SKM-1 (cell line): ENCODE measurements at regions not wholly inside any gene's neighbourhood (a gene's known extent, or its start where the extent isn't known, plus 50 kb on each side); places are given as distances from the start of the nearest gene placed in this dataset.

Experiments used
- DNase-seq: peaks from one replicate; lab custom pipeline; 2025; ENCODE audit not compliant: unreplicated experiment; lab: John Stamatoyannopoulos, UW

DNA sequence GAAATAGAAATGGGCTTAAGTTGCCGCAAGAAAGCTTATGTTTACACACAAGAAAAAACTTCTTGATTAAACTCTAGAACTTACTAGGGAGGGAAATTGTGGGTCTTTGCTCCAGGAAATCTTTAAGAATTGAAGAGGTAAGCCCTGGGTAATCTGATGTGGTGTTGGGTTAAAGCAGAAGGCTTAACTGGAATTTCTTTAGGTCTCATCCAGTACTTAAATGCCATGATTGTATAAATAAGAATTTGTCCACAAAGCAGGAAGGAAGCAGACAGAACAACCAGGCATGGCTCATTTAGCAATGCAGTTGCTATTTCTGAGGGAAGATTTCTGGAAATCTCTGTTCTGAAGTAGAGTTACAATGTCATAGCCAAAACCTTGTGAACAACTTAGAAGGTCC is 360.4 kb downstream of the KLF5 start:
- DNase-seq: no peak

DNA sequence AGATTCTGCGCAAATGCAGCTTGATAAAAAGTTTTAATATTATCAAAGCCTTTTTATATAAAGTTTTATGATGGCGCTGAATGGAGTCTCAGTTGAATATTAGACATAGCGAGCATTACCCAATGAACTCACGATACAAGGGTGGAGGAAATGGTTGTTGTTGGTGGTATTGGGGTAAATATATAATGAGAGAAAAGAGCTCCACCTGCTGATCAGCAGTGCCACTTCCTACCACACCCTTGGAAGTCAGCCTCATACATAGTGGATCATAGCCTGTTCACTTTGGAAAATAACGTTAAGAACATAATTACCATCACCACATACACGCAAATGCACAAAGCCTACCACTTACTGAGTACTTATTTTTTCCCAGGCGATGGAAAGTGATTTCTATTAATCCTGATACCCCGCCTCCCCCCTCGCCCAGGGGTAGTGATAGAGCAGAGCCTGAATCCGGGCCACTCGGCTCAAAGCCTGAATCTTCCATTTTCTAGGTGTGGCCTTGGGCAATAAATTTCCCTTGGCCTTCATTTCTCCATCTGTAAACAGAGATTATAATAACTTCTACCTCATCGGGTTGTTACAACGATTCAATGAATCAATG is 358.3 kb downstream of the KLF5 start:
- no peak for DNase-seq

GRCh38 chr13:73416093-73416492 is 357.3 kb downstream of the KLF5 start:
- no peak for DNase-seq

GRCh38 chr13:73413656-73414055 is 354.9 kb downstream of the KLF5 start:
- no peak for DNase-seq

- DNase-seq: no peak
These were observed 354.1 kb downstream of the KLF5 start for GRCh38 chr13:73412933-73413332.

GRCh38 chr13:73411067-73411809 is 352.4 kb downstream of the KLF5 start:
- no peak for DNase-seq

GRCh38 chr13:73406454-73406853 is 347.6 kb downstream of the KLF5 start:
- DNase-seq: no peak

DNA sequence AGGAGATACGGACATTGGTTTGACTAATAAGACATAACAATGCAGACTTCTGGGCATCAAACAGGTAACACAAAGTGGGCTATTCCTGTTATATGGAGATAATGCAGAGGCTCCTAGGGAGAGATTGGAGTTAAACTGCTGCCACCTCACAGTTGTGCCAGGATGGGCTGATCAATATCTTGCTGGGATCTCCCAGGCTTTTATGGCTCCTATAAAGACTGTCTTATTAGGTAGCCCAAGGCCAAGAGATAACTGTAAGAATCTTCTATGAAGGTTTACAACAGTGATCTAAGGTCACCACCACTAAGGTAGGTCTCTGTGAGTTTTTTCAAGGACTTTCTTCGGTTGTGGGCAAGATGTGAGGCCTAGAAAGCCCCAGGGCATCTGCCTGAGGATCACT is 345.8 kb downstream of the KLF5 start:
- DNase-seq: no peak

DNA sequence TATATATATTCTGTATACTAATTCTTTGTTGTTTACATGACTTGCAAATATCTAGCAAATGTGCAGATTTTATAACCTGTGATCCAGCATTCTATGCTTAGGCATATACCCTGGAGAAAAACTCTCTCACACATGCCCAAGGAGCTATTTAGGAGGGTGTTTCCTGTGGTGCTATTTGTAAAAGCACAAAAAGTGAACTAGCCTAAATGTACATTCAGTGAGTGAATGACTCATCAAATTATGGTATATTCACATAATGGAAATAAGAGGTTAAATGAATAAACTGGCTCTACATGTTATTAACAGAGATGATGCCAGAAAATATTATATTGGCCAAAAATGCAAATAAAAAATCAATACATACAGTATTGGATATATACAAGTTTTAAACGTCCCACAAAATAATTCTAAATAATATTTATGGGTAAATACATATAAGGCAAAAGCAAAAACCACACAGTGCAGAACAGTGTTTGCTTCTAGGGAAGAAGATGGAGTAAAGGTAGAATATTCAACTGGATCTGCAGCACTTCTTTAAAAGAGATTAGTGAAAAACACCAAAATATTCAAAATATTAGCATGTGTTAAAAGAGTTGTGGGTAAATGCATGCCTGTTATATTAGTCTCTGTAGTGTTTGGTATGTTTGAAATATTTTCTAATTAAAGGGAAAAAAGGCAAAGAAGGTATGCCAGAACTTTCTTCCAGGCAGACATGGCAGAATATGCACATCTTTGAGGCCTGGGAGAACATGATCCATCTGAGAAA is 344.7 kb downstream of the KLF5 start:
- no peak for DNase-seq

GRCh38 chr13:73401769-73402168 is 343.0 kb downstream of the KLF5 start:
- DNase-seq: no peak

DNA sequence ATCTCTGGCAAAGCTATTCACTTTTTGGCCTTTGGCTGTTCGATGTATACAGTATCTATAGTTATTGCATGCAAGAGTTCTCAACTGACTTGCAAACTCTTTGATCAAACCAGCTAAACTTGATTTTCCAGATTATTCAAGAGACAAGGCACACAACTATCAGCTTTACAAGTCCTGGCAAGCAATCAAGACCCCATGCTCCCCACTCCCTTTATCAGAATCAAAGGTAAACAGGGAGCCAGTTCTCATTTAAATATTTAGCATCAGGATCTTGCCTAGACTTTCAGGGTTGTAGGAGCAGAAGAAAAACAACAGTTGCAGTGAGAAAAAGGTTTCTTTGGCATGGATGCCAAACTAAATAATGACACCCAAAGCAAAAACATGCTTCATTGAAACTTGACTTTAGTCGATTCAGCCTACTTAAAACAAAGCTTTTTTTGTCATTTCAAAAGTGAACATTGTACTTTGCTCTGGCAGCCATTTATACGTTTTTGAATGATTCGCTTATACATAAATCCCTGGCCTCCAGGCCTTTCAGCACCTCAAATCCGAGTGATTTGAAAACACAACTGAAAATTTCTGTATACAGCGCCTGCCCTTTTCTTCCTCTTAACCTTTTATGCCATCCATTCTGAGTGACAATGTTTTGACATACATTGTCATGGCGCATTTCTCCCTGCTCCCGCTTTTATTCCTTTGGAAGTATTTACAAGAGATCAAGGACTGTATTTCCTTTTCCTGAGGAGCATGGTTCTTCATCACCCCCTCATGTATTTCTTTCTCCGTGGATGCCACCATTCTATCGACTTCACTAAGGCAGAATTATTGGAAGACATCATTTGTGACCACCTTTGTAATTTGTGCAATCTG is 340.8 kb downstream of the KLF5 start:
- no peak for DNase-seq

DNA sequence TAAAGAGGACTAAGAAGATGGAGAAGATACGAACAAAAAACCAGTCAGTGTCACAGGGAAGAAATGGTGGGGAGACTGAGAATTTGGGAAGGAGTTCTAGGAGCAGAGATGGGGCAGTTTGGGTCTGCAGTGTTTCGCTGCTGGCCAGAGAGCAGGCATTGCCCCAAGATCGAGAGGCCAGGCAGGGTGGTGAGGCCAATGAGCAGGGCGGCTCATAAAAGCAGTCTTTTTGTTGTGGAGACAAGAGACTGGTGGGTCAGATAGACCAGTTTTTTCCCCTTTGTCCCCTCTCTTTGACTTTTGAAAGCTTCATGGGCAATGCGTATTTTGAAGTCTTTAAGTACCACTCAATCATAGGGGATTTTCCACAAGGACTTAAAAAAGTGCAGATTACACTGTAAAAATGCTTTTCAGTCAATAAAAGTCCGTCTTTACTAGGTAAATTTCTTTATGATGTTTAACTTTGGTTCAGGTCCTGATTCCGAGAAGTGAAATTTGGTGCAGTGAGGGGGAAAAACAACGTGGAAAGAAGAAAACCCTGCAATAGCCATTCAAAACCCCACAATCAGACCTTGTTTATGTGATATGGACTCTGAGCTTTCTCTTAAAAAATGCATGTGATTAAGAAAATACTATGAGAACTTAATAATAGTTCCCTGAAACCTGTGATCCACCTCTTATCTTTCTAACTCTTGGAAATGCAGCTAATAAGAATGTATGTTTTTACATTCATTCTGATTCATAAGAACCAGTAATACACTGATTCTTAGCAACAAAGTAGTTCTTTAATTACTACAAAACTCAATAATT is 338.9 kb downstream of the KLF5 start:
- no peak for DNase-seq

- no peak for DNase-seq
These were observed 335.3 kb downstream of the KLF5 start for GRCh38 chr13:73394066-73394465.

DNA sequence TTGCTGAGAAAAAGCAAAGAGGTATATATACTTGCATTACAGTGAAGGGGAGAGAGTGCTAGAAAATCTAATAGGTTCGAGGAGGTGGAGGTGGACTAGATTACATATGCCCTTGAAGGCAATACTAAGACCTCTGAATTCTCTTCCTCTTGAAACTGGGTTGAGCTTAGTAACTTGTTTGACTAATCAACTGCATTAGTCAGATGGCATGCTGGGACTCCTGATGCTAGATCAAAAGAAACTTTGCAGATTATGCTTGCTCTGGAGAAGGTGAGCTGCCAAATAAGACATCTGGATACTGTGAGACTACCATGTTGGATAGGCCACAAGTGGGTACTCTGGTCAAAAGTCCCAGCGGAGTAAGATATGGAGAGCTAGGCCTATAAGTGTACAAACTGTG is 331.3 kb downstream of the KLF5 start:
- no peak for DNase-seq

- no peak for DNase-seq
These were observed 329.8 kb downstream of the KLF5 start for GRCh38 chr13:73388586-73388985.

DNA sequence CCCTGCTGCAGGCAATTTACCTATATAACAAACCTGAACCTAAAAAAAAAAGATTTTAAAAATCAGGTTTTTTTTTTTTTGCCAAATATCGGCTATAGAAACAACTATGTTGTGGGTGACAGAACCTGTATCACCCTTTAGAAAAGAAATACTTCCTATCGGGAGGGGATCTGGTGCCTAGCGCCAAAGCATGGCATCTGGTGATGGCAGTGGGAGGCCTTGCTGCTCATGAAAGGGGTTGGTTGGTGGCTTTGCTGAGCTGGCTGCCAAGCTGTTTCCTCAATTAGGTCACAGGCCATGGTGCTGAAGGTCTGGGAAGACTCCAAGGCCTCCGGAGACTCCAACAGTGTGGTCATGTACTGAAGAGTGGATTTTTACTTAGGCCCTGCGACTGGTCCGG is 328.5 kb downstream of the KLF5 start:
- DNase-seq: no peak

- DNase-seq: no peak
These were observed 327.0 kb downstream of the KLF5 start for GRCh38 chr13:73385848-73386247.

DNA sequence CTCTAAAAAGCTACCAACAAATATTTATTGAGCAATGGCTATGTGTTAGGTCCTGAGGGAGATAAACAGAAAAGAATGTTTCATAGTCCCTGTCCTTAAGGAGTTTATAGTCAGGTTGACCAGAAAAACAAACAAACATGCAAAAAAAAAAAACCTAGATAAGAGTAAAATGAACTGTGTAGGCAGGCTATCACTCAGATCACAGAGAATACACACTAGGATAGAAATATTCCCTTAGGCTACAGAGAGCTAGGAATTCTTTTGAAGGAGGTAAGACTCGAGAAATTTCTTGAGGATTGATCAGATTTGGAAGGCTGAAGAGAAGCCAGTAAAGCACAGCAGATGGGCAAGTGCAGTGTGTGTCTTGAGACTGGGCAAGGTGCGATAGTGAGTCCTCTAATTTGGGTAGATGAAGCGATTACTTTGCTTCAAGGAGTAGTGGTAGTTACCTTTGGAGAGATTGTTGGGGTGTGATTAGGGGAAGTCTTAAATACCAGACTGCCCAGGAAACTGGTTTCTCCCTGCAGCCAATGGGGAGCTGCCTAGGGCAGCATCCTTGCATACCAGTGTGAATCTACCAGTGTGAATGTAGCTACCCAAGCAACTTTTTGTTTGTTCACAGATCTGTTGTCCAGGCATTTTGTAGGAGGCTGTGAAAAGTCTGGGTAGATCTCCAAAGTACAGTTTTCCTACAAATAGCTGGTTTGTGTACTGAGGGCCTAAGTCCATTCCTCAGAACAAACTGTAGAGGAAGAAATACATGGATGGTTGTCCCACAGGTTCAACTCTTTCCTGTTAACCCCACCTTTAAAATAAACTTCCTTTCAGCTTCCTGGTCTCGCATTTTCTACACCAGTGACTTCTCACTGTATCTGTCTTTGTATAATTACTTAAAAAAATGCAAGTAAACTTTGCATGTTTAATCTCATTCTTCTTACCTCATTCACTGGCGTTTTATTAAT is 314.1 kb downstream of the KLF5 start:
- DNase-seq: no peak

DNA sequence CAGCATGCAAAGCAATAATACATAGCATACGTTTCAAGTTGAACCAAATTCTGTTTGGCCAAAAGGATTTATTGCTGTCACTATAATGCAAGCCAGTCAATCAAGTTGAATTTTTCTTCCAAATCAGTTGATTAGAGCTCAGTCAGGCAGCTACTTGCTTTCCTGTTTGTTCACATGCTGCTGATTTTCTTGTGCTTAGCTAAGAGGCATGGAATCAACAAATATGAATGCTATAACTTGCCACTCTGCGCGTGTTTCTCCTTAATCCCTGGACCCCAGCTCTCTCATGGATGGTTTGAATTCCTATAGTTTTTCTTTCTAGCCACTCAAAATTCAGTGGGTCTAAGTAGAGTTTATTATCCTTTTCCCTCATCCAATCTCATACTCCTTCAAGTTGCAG is 311.3 kb downstream of the KLF5 start:
- DNase-seq: no peak
